EL (cell line): ENCODE measurements at regions not wholly inside any gene's neighbourhood (a gene's known extent, or its start where the extent isn't known, plus 50 kb on each side); places are given as distances from the start of the nearest gene placed in this dataset.
"Not testable (repeated sequence)": the region's sequence is repeated elsewhere in the genome, so short reads cannot be mapped to it uniquely, and the experiment has no call there.

ENCODE experiments used
- DNase-seq: peaks from one replicate; pipeline ENCODE4 v3.0.0-alpha.2; 2016

GRCh38 chr12:18794000-18794399, 56.1 kb downstream of the CAPZA3 start:
- no peak for DNase-seq

GRCh38 chr12:18797604-18798003, 59.7 kb downstream of the CAPZA3 start:
- DNase-seq, result no peak

DNA sequence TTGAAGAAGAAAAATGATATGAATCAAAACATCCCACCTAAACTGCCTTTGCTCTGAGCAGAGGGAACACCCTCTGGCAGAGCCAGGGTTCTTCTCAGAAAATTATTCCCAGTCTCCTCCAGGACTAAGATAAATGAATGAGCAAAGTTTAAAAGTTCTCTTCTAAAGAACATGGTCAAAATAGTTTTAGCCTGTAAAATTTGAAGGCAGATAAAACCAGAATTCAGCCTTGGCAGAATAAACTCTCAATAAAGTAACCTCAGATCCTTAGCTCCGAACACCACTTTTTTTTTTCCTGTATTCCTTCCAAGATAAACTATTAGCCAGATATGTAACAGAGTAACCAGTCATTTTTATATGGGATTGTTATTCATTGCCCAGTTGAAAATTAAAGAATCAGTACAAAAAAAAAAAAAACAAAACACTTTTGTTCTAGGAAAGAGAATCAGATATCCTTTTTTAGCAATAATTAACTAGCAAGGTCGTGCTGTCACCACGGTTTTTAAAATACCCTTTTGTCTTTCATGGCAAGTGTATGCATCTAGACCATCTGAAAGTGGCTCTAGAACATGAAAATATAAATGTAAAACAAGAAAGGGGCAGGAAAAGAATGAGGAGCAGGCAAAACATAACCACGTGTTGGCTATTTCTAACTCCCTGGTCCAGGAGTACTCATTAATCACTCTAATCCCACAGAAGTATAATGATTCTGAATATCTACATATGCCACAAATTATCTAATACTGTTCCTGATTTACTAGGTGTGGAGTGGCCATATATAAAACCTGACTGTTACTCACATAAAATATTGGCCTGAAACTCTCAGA, 60.8 kb downstream of the CAPZA3 start:
- DNase-seq, result no peak

DNA sequence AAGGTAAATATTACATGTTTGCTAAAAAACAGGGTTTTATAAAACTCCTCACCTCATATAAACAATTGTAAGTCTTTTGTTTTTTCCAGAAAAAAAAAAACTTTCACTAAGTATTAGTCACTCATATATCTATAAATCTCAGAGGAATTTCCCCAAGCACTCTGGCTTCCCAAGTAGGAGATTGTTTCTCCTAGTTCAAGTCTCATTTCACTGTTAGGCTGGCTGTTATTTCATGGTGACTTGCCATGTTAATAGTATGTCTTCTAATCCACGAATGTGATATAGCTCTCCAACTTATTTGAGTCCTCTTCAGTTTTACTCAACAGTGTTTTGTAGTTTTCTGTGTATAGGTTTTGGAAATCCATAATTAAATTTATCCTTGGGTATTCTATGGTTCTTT, 61.6 kb downstream of the CAPZA3 start:
- DNase-seq, result peak; percentile 43

GRCh38 chr12:18805516-18806248, 67.8 kb downstream of the CAPZA3 start:
- no peak for DNase-seq

- DNase-seq, result no peak
These were observed 69.8 kb downstream of the CAPZA3 start for GRCh38 chr12:18807714-18808113.

- DNase-seq, result no peak
These were observed 70.3 kb downstream of the CAPZA3 start for GRCh38 chr12:18808221-18808620.

GRCh38 chr12:18810537-18811253, 72.8 kb downstream of the CAPZA3 start:
- DNase-seq, result no peak

DNA sequence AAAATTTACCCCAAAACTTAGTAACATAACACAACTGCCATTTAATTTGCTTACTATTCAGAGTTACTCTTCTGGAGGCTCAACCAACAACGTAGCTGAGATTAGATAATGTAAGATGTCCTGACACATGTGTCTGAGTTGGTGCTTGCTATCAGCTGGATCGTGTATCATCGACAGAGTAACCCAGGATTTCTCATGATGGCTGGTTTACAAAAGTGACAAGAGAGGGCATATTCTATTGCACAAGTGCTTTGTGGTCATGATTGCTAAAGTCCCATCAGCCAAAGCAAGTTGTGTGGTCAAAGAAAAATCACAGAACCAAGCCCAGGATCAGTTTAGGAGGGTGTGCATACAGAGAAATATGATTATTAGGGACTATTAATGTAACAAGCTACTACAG, 73.4 kb downstream of the CAPZA3 start:
- DNase-seq, result no peak

GRCh38 chr12:18813753-18814152, 75.8 kb downstream of the CAPZA3 start:
- DNase-seq, result no peak

DNA sequence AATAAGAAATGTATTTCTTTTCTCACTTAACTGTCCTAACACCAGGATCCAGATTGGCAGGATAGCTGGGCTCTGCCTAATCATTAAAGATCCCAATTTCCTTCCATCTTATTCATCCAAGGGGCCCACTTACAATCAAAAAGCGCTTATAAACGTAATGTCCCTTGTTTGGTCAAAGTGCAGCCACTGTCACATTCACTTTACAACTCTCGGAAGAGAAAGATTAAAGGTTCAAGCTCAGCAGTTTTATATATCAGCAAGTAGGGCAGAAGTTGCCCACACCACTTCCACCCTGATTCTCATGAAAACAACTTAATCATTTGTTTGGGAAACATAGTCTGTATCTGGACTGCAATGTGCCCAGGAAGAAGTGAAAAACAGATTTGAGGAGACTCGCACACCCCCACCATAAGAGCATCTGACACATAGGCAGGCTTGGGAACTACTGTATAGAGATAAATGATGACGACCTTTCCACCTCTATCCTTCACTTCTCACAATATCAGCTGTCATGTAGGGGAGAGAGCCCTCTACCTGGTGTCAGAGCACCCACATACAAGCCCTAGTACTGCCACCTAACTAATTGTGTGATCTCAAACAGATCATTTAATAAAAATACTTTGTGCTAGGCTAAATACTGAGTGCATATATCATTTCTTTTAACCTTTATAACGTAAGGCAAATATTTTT, 80.8 kb downstream of the CAPZA3 start:
- DNase-seq, result no peak

DNA sequence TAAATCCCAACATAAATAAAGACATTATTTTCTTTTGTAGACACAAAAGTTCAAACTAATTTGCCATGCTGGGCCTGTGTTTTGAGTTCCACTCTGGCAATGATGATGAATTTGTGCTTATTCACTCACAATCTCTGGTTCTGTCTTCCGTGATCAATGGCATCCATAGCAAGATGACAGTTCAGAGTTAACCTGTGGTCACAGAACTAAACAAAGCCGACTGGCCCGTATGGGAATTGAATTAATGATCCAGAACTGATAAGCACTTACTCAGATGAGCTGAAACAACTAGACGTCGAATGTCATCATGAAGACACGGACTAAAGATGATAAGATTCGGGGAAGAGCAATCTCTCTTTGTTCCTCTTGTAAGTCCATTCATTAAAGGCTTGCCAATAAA, 81.6 kb downstream of the CAPZA3 start:
- no peak for DNase-seq

- no peak for DNase-seq
These were observed 85.5 kb downstream of the CAPZA3 start for GRCh38 chr12:18823461-18823860.

GRCh38 chr12:18824287-18824686, 86.4 kb downstream of the CAPZA3 start:
- DNase-seq, result no peak

DNA sequence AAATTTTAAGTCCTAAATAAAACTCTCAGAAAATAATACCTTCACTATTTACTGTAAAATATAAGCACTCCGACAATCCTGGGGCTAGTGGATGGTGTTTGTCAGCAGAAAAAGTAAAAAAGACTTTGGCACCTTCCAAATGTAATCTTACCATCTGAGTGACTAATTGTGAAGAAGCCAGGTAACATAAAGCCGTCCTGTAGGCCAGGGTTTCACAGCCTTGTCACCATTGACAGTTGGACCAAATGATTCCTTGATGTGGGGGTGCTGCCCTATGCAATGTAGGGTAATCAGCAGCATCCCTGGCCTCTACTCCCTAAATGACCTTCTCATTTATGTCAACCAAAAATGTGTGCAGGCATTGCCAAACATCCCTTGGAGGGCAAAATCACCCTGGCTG, 87.2 kb downstream of the CAPZA3 start:
- DNase-seq, result no peak

DNA sequence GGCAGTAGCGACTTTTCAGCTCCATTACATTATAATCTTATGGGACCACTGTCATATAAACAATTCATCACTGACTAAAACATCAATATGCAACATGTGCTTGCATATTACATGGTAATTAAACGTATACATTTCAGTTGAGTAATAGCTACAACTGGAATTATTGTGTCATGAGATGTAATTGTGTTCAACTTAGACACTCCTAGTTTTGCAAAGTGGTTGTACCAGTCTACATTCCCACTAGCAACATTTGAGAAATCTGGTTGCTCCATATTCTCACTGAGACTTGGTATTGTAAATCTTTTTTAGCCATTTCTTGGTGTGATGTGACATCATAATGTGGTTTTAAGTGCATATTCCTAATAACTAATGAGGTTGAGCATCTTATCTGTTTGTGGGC, 90.0 kb downstream of the CAPZA3 start:
- no peak for DNase-seq

DNA sequence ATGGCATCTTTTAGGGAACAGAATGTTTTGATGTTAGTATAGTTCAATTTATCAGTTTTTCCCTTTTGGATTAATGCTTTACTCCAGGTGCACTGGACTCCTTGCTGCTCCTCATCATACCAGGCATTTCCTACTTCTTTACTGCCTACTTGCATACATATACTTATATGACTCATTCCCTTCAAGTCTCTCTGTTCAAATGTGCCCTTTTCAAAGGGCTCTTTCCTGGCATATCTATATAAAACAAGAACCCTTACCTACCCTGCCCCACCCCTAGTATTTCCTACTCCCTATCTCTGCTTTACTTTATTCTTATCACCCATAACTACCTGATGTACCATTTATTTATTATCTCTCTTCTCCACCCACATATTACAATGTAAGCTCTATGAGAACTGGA, 90.6 kb downstream of the CAPZA3 start:
- no peak for DNase-seq

DNA sequence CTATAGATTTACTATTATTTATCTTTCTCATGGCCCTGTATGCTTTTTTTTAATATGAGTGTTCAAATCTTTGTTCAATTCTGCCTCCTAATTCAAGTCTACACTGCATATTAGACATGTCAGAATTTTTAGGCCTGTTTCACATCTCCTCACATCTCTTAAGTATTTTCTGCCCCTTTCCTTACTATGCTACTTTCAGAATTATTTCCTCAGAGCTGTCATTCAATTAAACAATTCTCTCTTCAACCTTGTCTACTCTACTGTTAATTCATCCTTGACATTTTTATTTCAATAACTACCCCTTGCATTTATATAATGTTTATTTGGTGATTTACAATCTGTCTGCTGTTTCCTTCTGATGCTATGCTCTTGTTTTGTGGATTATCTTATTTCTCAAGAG, 91.1 kb downstream of the CAPZA3 start:
- no peak for DNase-seq

- not testable (repeated sequence) for DNase-seq
These were observed 95.0 kb downstream of the CAPZA3 start for GRCh38 chr12:18832932-18833331.

DNA sequence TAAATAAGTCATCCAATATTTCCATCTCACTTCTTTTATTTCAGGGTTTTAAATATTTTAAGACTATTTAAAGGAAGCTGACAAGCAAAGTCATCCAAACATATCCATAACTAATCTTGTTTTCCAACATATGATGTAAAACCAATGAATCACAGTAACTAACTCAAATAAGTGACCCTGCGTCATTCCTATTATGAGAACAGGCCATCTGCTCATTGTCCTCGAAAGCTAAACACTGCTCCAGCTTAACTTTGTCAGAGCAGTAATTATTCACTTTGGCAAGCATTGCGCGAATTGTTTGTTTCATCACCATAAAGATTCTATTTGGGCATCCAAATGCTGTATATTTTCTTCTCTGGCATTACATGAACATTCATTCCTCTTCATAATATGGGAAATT, 99.1 kb downstream of the CAPZA3 start:
- no peak for DNase-seq

GRCh38 chr12:18837505-18837904, 99.6 kb downstream of the CAPZA3 start:
- DNase-seq, result peak; percentile 5

DNA sequence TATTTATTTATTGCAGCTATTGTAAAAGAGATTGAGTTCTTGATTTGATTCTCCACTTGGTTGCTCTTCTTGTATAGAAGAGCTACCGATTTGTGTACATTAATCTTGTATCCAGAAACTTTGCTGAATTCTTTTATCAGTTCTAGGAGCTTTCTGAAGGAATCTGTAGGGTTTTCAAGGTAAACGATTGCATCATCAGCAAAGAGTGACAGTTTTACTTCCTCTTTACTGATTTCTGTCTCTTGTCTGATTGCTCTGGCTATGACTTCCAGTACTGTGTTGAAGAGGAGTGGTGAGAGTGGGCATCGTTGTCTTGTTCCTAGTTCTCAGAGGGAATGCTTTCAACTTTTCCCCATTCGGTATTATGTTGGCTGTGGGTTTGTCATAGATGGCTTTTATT, 103.1 kb downstream of the CAPZA3 start:
- not testable (repeated sequence) for DNase-seq

- DNase-seq, result peak; percentile 8
These were observed 111.2 kb downstream of the CAPZA3 start for GRCh38 chr12:18849080-18849479.
